ENCODE measurements at regions not wholly inside any gene's neighbourhood (a gene's known extent, or its start where the extent isn't known, plus 50 kb on each side); places are given as distances from the start of the nearest gene placed in this dataset.

GRCh38 chr20:7692478-7692877, 247.8 kb downstream of the HAO1 start (continued):
- TF ChIP-seq ZBTB6 (tag by site-specific recombination; IDR thresholded peaks at IDR 0.05): no peak
- TF ChIP-seq SP2 (tag by site-specific recombination; IDR thresholded peaks at IDR 0.05): no peak
- no peak for TF ChIP-seq KLF8 (tag by site-specific recombination; IDR thresholded peaks at IDR 0.05)
- TF ChIP-seq SCRT2 (tag by site-specific recombination; IDR thresholded peaks at IDR 0.05): no peak
- TF ChIP-seq ZNF138 (tag by site-specific recombination; IDR thresholded peaks at IDR 0.05; ENCODE audit: borderline replicate concordance): no peak
- TF ChIP-seq ZSCAN30 (tag by site-specific recombination; IDR thresholded peaks at IDR 0.05): no peak
- TF ChIP-seq ZNF473 (tag by site-specific recombination; IDR thresholded peaks at IDR 0.05): no peak
- TF ChIP-seq REST (tag by site-specific recombination; IDR thresholded peaks at IDR 0.05): no peak
- TF ChIP-seq ZBTB10 (tag by site-specific recombination; IDR thresholded peaks at IDR 0.05): no peak
- TF ChIP-seq ZNF26 (tag by site-specific recombination; IDR thresholded peaks at IDR 0.05): no peak
- no peak for TF ChIP-seq ZNF521 (tag by site-specific recombination; IDR thresholded peaks at IDR 0.05)
- TF ChIP-seq ZNF311 (tag by site-specific recombination; IDR thresholded peaks at IDR 0.05; ENCODE audit: borderline replicate concordance): no peak
- no peak for TF ChIP-seq ZNF692 (tag by site-specific recombination; IDR thresholded peaks at IDR 0.05)
- TF ChIP-seq GLIS1 (tag by site-specific recombination; IDR thresholded peaks at IDR 0.05): no peak

GRCh38 chr20:7693761-7694160, 246.5 kb downstream of the HAO1 start:
- no peak overlapping the region for H3K4me3 ChIP-seq (ENCODE audit: low read depth, low read length)
- H3K4me1 ChIP-seq (ENCODE audit: control insufficient read depth, insufficient read depth, low read length): peaks cover 5% of the 10 kb centered on the region; the same call in 1 of the 2 replicates
- H3K9me3 ChIP-seq (ENCODE audit: control insufficient read depth, insufficient read depth, low read depth, low read length): no peaks in the 10 kb centered on the region; the same call in 1 of the 2 replicates
- no peak overlapping the region for H3K27ac ChIP-seq (ENCODE audit: extremely low read depth, low read depth, low read length)
- ChIA-PET CTCF (no interaction called here), POLR2A (no interaction called here)
- H3K36me3 ChIP-seq (ENCODE audit: control insufficient read depth in 2 of 2, insufficient read depth in 1 of 2, low read length in 2 of 2): no peaks in the 10 kb centered on the region
- no peak for TF ChIP-seq ZNF350 (tag by site-specific recombination; IDR thresholded peaks at IDR 0.05)
- TF ChIP-seq ZNF19 (tag by site-specific recombination; IDR thresholded peaks at IDR 0.05; ENCODE audit: low read depth): no peak
- TF ChIP-seq ZNF785 (tag by site-specific recombination; IDR thresholded peaks at IDR 0.05): no peak
- no peak for TF ChIP-seq ZNF747 (tag by site-specific recombination; IDR thresholded peaks at IDR 0.05)
- no peak for TF ChIP-seq ZBTB8A (tag by site-specific recombination; IDR thresholded peaks at IDR 0.05)
- TF ChIP-seq ZNF776 (tag by site-specific recombination; IDR thresholded peaks at IDR 0.05; ENCODE audit: borderline replicate concordance): no peak
- no peak for TF ChIP-seq AEBP2 (tag by site-specific recombination; IDR thresholded peaks at IDR 0.05; ENCODE audit: borderline replicate concordance)
- TF ChIP-seq ZNF404 (tag by site-specific recombination; IDR thresholded peaks at IDR 0.05): no peak
- TF ChIP-seq PRDM1 (tag by site-specific recombination; IDR thresholded peaks at IDR 0.05): no peak
- no peak for TF ChIP-seq ZNF529 (tag by site-specific recombination; IDR thresholded peaks at IDR 0.05; ENCODE audit: insufficient replicate concordance)
- TF ChIP-seq ZNF133 (tag by site-specific recombination; IDR thresholded peaks at IDR 0.05): no peak
- TF ChIP-seq KLF16 (tag by site-specific recombination; IDR thresholded peaks at IDR 0.05): no peak
- TF ChIP-seq ZNF658 (tag by site-specific recombination; IDR thresholded peaks at IDR 0.05): no peak
- no peak for TF ChIP-seq ZBTB1 (tag by site-specific recombination; IDR thresholded peaks at IDR 0.05)
